ENCODE measurements at regions not wholly inside any gene's neighbourhood (a gene's known extent, or its start where the extent isn't known, plus 50 kb on each side); places are given as distances from the start of the nearest gene placed in this dataset.

GRCh38 chr2:31660165-31660564 is 79.4 kb upstream of the SRD5A2 start:
- 72 to 80% methylated on average over 2 of the region's 2 CpGs for WGBS, 2 donors
- H3K36me3 ChIP-seq = no peaks in the 10 kb centered on the region
- H3K27ac ChIP-seq = no peak overlapping the region
- no peak overlapping the region for H3K4me3 ChIP-seq
- H3K9me3 ChIP-seq = no peaks in the 10 kb centered on the region
- intact Hi-C loops (cut with DNase I) = no loop called here
- no peaks in the 10 kb centered on the region for H3K4me1 ChIP-seq
- ATAC-seq (no peak), FAIRE-seq (no peak), DNase-seq (no peak)
- no peaks in the 10 kb centered on the region for H3K27me3 ChIP-seq
- TF ChIP-seq CTCF (IDR thresholded peaks at IDR 0.05) = no peak

DNA sequence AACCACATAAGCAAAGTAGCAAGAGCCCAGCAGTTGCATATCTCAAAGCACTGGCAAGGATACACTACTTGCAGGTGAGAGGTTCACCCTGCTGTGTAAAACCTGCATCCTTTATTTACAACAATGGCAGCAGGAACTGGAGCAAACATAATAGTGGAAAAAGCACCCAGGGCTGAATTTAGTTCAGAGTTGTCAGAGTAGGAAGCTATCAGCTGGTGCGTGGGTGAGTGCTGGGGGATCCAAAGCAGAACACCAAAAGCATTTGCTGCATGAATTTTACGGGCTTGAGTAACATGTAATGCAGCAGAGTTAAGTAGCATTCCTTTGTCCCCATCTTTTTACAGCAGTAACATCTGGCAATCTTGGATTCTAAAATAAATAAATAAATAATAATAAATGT is 73.5 kb upstream of the SRD5A2 start:
- no peak for DNase-seq
- Histone ChIP-seq H3K4me3 (no peak overlapping the region), H3K27ac (no peak overlapping the region), H3K9me3 (no peaks in the 10 kb centered on the region), H3K27me3 (no peaks in the 10 kb centered on the region), H3K4me1 (no peaks in the 10 kb centered on the region), H3K36me3 (no peaks in the 10 kb centered on the region)
- no peak for TF ChIP-seq CTCF (IDR thresholded peaks at IDR 0.05)
- 49 to 72% methylated on average over 2 of the region's 2 CpGs for WGBS, 2 donors
- no peak for FAIRE-seq
- no peak for ATAC-seq
- intact Hi-C loops (cut with DNase I) = no loop called here

- ATAC-seq (no peak), DNase-seq (no peak), FAIRE-seq (no peak)
- H3K27me3 ChIP-seq = no peaks in the 10 kb centered on the region
- no peak overlapping the region for H3K4me3 ChIP-seq
- intact Hi-C loops (cut with DNase I) = no loop called here
- no peaks in the 10 kb centered on the region for H3K4me1 ChIP-seq
- H3K27ac ChIP-seq = no peak overlapping the region
- H3K9me3 ChIP-seq = no peaks in the 10 kb centered on the region
- no peaks in the 10 kb centered on the region for H3K36me3 ChIP-seq
- no peak for TF ChIP-seq CTCF (IDR thresholded peaks at IDR 0.05)
- 85 to 88% methylated on average over 6 of the region's 6 CpGs for WGBS, 2 donors
Observed at GRCh38 chr2:31651736-31652135, 71.0 kb upstream of the SRD5A2 start.

GRCh38 chr2:31651267-31651666 is 70.5 kb upstream of the SRD5A2 start:
- no peaks in the 10 kb centered on the region for H3K4me1 ChIP-seq
- FAIRE-seq = no peak

GRCh38 chr2:31644551-31644950 is 63.8 kb upstream of the SRD5A2 start:
- H3K36me3 ChIP-seq = no peaks in the 10 kb centered on the region
- FAIRE-seq (no peak), DNase-seq (no peak), ATAC-seq (no peak)
- 57 to 70% methylated on average over 5 of the region's 5 CpGs for WGBS, 2 donors
- H3K4me3 ChIP-seq = no peak overlapping the region
- no peak overlapping the region for H3K27ac ChIP-seq
- H3K27me3 ChIP-seq = peaks cover 0 to 4% (median 0%) of the 10 kb centered on the region in 4 donors
- H3K4me1 ChIP-seq = no peaks in the 10 kb centered on the region
- no peaks in the 10 kb centered on the region for H3K9me3 ChIP-seq
- no peak for TF ChIP-seq CTCF (IDR thresholded peaks at IDR 0.05)
- intact Hi-C loops (cut with DNase I) = no loop called here

More at GRCh38 chr2:31651267-31651666, 70.5 kb upstream of the SRD5A2 start:
- Histone ChIP-seq H3K4me3 (no peak overlapping the region), H3K9me3 (no peaks in the 10 kb centered on the region), H3K27ac (no peak overlapping the region), H3K36me3 (no peaks in the 10 kb centered on the region), H3K27me3 (no peaks in the 10 kb centered on the region)
- DNase-seq = no peak
- TF ChIP-seq CTCF (IDR thresholded peaks at IDR 0.05) = no peak
- intact Hi-C loops (cut with DNase I) = no loop called here
- WGBS, 2 donors = 82 to 83% methylated on average over 2 of the region's 2 CpGs
- no peak for ATAC-seq

Data from pancreas (tissue), 10 donors.